HK-2 (cell line): ENCODE measurements at regions not wholly inside any gene's neighbourhood (a gene's known extent, or its start where the extent isn't known, plus 50 kb on each side); places are given as distances from the start of the nearest gene placed in this dataset.
"Not testable (repeated sequence)": the region's sequence is repeated elsewhere in the genome, so short reads cannot be mapped to it uniquely, and the experiment has no call there.

Experiments
- DNase-seq: peaks from one replicate; pipeline ENCODE4 v3.0.0-alpha.2; 2018; ENCODE audit not compliant: unreplicated experiment

DNA sequence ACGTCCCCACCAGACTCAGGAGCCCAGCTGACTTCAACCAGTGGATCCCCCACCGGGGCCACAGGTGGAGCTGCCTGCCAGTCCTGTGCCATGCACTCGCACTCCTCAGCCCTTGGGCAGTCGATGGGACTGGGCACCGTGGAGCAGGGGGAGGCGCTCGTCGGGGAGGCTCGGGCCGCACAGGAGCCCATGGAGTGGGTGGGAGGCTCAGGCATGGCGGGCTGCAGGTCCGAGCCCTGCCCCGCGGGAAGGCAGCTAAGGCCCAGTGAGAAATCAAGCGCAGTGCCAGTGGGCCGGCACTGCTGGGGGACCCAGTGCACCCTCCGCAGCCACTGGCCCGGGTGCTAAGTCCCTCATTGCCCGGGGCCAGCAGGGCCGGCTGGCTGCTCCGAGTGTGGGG is 52.3 kb upstream of the LRRC30 start:
- not testable (repeated sequence) for DNase-seq

- DNase-seq: peak; percentile 20
Measured at GRCh38 chr18:7177116-7177744, 53.7 kb upstream of the LRRC30 start.

DNA sequence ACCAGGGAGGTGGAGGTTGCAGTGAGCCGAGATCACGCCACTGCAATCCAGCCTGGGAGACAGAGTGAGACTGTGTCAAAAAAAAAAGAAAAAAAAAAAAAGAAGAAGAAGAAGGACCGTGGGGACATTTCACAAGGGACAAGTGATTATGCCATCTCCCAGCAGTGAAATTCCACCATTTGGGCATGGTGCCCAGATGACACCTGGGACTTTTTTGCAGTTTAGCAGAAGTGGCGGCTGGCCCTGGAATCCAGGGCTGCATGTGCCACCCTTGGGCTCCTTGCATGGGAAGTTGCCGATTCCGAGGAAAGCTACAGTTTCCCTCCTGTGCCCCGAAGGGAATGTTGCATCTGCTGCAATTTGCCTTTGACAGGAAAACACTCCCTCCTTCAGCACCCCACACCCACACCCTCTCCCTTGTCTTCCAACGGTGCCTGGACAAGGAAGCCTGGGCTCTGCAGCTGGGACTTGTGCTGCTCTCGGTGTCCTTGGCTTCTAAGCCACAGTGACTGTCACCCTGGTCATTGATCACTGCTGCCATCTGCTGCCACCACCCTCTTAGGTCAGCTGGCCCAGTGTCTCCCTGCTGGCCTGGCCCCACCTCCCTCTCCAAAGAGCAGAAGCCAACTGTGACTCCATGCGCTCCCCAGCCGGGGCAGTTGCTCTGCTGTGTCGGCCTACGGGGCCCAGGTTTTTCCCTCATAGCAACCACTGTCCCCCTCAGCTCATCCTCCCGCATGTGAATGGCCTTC is 56.4 kb upstream of the LRRC30 start:
- peak; percentile 27 for DNase-seq

GRCh38 chr18:7173216-7173615 is 55.6 kb upstream of the LAMA1 start:
- no peak for DNase-seq

GRCh38 chr18:7172611-7173010 is 55.0 kb upstream of the LAMA1 start:
- DNase-seq: no peak

- no peak for DNase-seq
Measured at GRCh38 chr18:7170292-7170691, 52.7 kb upstream of the LAMA1 start.

GRCh38 chr18:7169601-7170000 is 52.0 kb upstream of the LAMA1 start:
- DNase-seq: no peak

DNA sequence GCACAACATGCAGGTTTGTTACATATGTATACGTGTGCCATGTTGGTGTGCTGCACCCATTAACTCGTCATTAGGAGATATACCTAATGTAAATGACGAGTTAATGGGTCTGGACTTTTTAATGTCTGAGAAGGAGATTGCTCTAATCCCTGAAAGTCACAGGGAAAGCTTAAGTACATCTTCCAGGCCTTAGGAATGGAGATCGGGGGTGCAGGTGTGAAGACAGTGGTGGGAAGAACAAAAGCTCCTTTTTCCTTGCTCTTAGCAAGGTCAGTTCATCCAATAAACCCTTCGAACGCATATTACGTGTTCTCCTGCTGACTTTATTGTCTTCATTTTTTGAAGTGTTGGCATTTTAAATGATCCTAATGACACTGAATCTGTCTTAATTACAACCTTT is 50.8 kb upstream of the LAMA1 start:
- no peak for DNase-seq
